Right lobe of liver (tissue), 4 donors: ENCODE measurements at regions not wholly inside any gene's neighbourhood (a gene's known extent, or its start where the extent isn't known, plus 50 kb on each side); places are given as distances from the start of the nearest gene placed in this dataset.

Experiments
- CTCF ChIP-seq, 4 donors: fragments of 200-600 bp in 3 of 4; fragments of 450-650 bp in 1 of 4; IDR thresholded peaks; one replicate each; pipeline versions ENCODE4 v1.5.1 to v1.8.0; 2016 to 2022; ENCODE audit warnings: antibody characterized with exemption in 4 of 4, mild to moderate bottlenecking in 2 of 4
- POLR2A ChIP-seq: fragments of 450-650 bp; IDR thresholded peaks from one replicate; pipeline ENCODE4 v1.6.1; 2017; ENCODE audit warnings: antibody characterized with exemption, mild to moderate bottlenecking
- donor health status: DM: no; HTN: no; CAD: no.
- donor health status: DM: no; HTN: no; CAD: no.
- donor health status: DM: no; HTN: yes; CAD: no.

- TF ChIP-seq POLR2A, result no peak
- no peak for TF ChIP-seq CTCF (IDR thresholded peaks at IDR 0.05)
Measured at GRCh38 chr17:6020376-6021010, 49.7 kb upstream of the WSCD1 start.
